HEK293 (cell line): ENCODE measurements at regions not wholly inside any gene's neighbourhood (a gene's known extent, or its start where the extent isn't known, plus 50 kb on each side); places are given as distances from the start of the nearest gene placed in this dataset.

Experiments
- CTCF ChIP-seq: fragments of 450-650 bp; formaldehyde crosslinking; IDR thresholded peaks from 2 replicates; pipeline ENCODE4 v1.5.1; 2016; ENCODE audit warnings: missing biosample characterization, missing genetic modification characterization
- IKZF3 ChIP-seq: fragments of 450-650 bp; IDR thresholded peaks from 2 replicates; pipeline ENCODE4 v1.5.0; 2018; ENCODE audit warnings: missing biosample characterization, mild to moderate bottlenecking, missing genetic modification characterization, moderate library complexity
- YY1 ChIP-seq: fragments of 450-650 bp; formaldehyde crosslinking; IDR thresholded peaks from 2 replicates; pipeline ENCODE4 v1.5.1; 2018; ENCODE audit warnings: missing biosample characterization, missing genetic modification characterization
- ZNF48 ChIP-seq: fragments of 450-650 bp; formaldehyde crosslinking; IDR thresholded peaks from 2 replicates; pipeline ENCODE4 v1.5.1; 2016; ENCODE audit warnings: missing biosample characterization, missing genetic modification characterization

GRCh38 chr9:86783884-86784283, 163.4 kb downstream of the GAS1 start:
- no peak for TF ChIP-seq IKZF3
- no peak for TF ChIP-seq ZNF48 (tag by site-specific recombination)
- no peak for TF ChIP-seq CTCF (tag by site-specific recombination)
- TF ChIP-seq YY1 (tag by site-specific recombination), result no peak
